Activated T-cell treated with anti-CD3 and anti-CD28 coated beads, Interleukin-2, amount 50 U/mL, for 24 hours (primary cell): ENCODE measurements at regions not wholly inside any gene's neighbourhood (a gene's known extent, or its start where the extent isn't known, plus 50 kb on each side); places are given as distances from the start of the nearest gene placed in this dataset.
"Not testable (repeated sequence)": the region's sequence is repeated elsewhere in the genome, so short reads cannot be mapped to it uniquely, and the experiment has no call there.

ENCODE experiments used
- DNase-seq: peaks from one replicate; pipeline ENCODE4 v3.0.0-alpha.2; 2020
- H3K27ac Mint-ChIP-seq: 2 replicates; pipeline ENCODE4 v1.8.0; 2020; ENCODE audit warnings: mild to moderate bottlenecking, mixed read lengths
- H3K27me3 Mint-ChIP-seq: 2 replicates; pipeline ENCODE4 v1.8.0; 2020; ENCODE audit warnings: mixed read lengths
- H3K36me3 Mint-ChIP-seq: 2 replicates; pipeline ENCODE4 v1.8.0; 2020; ENCODE audit warnings: low read depth, mixed read lengths
- H3K4me1 Mint-ChIP-seq: 2 replicates; pipeline ENCODE4 v1.8.0; 2020; ENCODE audit warnings: low read depth, mixed read lengths
- H3K4me3 Mint-ChIP-seq: 2 replicates; pipeline ENCODE4 v1.8.0; 2020; ENCODE audit warnings: mild to moderate bottlenecking, moderate library complexity, mixed read lengths
- H3K9me3 Mint-ChIP-seq: 2 replicates; pipeline ENCODE4 v1.8.0; 2020; ENCODE audit warnings: mixed read lengths

- H3K27me3 Mint-ChIP-seq: peaks cover 41% of the 10 kb centered on the region
- no peak overlapping the region for H3K27ac Mint-ChIP-seq
- no peaks in the 10 kb centered on the region for H3K9me3 Mint-ChIP-seq
- no peak for DNase-seq
- H3K36me3 Mint-ChIP-seq: no peaks in the 10 kb centered on the region
- H3K4me3 Mint-ChIP-seq: no peak overlapping the region
- no peaks in the 10 kb centered on the region for H3K4me1 Mint-ChIP-seq
These were observed 407.9 kb downstream of the MED13L start for GRCh38 chr12:115869604-115870003.

DNA sequence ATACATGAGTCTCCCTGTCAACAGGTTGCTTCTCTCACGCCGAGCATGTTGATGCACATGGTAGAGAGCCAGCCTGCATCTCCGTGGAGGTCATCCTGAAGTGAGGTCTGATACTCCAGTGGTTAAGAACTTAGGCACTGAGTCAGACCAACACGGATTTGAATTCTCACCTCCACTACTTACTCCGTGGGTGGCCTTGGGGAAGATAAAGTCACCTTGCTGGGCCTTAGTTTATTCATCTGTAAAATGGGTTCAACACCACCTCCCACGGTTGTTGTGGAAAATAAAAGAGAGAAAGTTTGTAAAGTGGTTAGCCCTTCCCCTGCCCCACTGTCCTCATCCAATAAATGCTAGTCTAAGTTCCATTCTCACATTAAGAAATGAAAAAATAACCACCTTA lies 408.9 kb downstream of the MED13L start:
- Mint-ChIP-seq H3K36me3 (no peaks in the 10 kb centered on the region), H3K27ac (no peak overlapping the region), H3K4me3 (no peak overlapping the region), H3K27me3 (peaks cover 39% of the 10 kb centered on the region), H3K9me3 (no peaks in the 10 kb centered on the region), H3K4me1 (no peaks in the 10 kb centered on the region)
- DNase-seq: no peak

DNA sequence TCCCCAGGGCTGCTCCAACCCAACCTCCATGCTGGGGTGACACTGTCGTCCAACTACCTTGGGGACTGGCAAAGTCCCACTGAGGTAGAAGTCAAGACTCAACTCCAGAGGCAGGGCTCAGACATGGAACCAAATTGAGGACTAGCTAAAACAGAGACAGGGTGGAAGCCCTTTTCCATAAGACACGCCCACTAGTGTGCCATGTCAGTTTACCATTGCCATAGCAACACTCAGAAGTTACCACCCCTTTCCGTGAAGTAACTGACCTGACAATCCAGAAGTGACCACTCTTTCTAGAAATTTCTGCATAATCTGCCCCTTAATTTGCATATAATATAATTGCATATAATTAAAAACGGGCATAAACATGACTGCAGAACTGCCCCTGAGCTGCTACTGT lies 409.6 kb downstream of the MED13L start:
- Mint-ChIP-seq H3K4me1 (no peaks in the 10 kb centered on the region), H3K9me3 (no peaks in the 10 kb centered on the region)

GRCh38 chr12:115866909-115867525 lies 410.5 kb downstream of the MED13L start:
- Mint-ChIP-seq H3K4me1 (no peaks in the 10 kb centered on the region), H3K27ac (no peak overlapping the region), H3K9me3 (no peaks in the 10 kb centered on the region), H3K4me3 (no peak overlapping the region), H3K27me3 (peaks cover 28% of the 10 kb centered on the region), H3K36me3 (no peaks in the 10 kb centered on the region)
- DNase-seq: no peak

More for the DNA sequence above, 409.6 kb downstream of the MED13L start:
- Mint-ChIP-seq H3K4me3 (no peak overlapping the region), H3K36me3 (no peaks in the 10 kb centered on the region), H3K27me3 (peaks cover 33% of the 10 kb centered on the region), H3K27ac (no peak overlapping the region)
- no peak for DNase-seq

- H3K27ac Mint-ChIP-seq, H3K36me3 Mint-ChIP-seq, DNase-seq, H3K4me3 Mint-ChIP-seq, H3K9me3 Mint-ChIP-seq, H3K4me1 Mint-ChIP-seq: not testable (repeated sequence)
- peaks cover 26% of the 10 kb centered on the region for H3K27me3 Mint-ChIP-seq
These were observed 411.2 kb downstream of the MED13L start for GRCh38 chr12:115866281-115866680.

DNA sequence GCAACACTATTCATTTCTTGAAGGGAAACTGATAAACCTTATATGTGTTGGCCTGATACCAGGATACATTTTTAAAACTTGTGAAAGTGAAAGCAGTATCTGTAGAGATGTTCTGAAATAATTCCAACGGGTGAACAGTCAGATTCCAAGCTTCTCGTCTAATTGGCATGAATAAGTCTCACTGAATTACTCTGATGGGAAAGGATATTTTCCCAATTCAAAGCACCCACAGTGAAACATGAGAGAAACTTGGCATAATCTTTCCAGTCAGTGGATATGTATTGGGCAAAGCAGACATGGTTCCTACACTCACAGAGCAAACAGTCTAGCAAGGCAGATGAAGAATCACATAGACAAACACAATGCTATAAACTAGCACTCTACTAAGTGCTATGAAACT lies 413.1 kb downstream of the MED13L start:
- no peak for DNase-seq
- no peak overlapping the region for H3K27ac Mint-ChIP-seq
- no peak overlapping the region for H3K4me3 Mint-ChIP-seq
- peaks cover 25% of the 10 kb centered on the region for H3K27me3 Mint-ChIP-seq
- H3K36me3 Mint-ChIP-seq: no peaks in the 10 kb centered on the region
- no peaks in the 10 kb centered on the region for H3K9me3 Mint-ChIP-seq
- H3K4me1 Mint-ChIP-seq: no peaks in the 10 kb centered on the region

DNA sequence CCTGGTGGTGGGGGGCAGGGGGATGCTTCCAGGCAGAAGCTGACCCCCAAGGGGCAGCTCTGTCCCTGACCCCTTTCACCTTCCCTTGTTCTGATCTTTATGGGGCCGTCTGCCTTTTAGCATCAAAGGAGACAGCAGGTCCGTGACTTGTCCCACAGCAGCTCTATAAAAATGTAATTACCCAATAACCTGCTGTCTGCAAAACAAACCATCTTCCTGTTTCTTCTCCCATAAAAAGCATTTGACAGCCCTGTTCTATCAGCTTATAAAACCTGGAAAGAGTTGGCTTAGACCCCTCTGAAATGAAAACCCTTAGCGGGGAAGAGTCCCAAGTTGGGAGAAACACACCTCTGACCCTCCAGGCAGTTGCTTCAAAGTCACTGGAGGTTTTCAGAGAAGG lies 416.9 kb downstream of the MED13L start:
- H3K36me3 Mint-ChIP-seq: no peaks in the 10 kb centered on the region
- H3K27me3 Mint-ChIP-seq: peaks cover 26% of the 10 kb centered on the region
- no peaks in the 10 kb centered on the region for H3K4me1 Mint-ChIP-seq
- no peaks in the 10 kb centered on the region for H3K9me3 Mint-ChIP-seq
- no peak overlapping the region for H3K27ac Mint-ChIP-seq
- H3K4me3 Mint-ChIP-seq: no peak overlapping the region
- no peak for DNase-seq

GRCh38 chr12:115859231-115859630 lies 418.3 kb downstream of the MED13L start:
- H3K4me3 Mint-ChIP-seq: no peak overlapping the region
- no peaks in the 10 kb centered on the region for H3K4me1 Mint-ChIP-seq
- no peaks in the 10 kb centered on the region for H3K36me3 Mint-ChIP-seq
- H3K27ac Mint-ChIP-seq: no peak overlapping the region
- H3K9me3 Mint-ChIP-seq: no peaks in the 10 kb centered on the region
- DNase-seq: no peak
- H3K27me3 Mint-ChIP-seq: peaks cover 26% of the 10 kb centered on the region

- H3K4me3 Mint-ChIP-seq: no peak overlapping the region
- H3K4me1 Mint-ChIP-seq: no peaks in the 10 kb centered on the region
- H3K9me3 Mint-ChIP-seq: no peaks in the 10 kb centered on the region
- peaks cover 26% of the 10 kb centered on the region for H3K27me3 Mint-ChIP-seq
- no peak overlapping the region for H3K27ac Mint-ChIP-seq
- DNase-seq: no peak
- H3K36me3 Mint-ChIP-seq: no peaks in the 10 kb centered on the region
These were observed 419.6 kb downstream of the MED13L start for GRCh38 chr12:115857923-115858322.

DNA sequence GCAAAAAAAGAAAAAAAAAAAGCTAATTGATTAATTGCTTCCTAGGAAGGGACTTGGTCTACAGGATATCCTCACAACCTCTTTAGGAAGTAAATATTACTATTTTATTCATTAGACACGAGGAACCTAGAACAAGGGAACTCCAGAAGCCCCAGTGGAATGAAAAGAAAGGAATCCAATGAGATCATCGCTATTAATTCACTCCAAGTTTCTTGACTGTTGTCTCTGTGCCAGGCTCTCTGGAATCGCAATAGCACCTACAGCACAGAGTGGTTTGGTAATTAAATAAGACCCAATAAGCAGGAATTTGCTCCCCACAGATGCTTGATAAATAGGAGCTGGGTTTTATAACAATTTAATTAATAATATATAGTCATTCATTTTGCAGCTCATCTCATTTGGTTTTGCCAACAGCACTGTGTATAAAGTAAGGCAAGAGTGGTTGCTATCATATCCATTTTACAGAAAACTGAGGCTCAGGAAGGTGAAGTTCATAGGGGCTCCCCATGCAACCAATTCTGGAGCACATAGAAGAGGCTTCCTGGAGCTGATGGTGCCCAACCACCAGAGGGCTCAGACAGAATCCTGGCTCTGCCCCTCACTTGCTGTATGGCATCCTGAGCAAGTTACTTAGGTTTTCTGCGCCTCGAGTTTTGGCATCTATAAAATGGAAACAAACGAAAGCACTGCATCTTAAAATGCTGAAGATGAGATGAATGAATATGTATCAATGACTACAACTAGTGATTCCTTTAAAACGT lies 420.2 kb downstream of the MED13L start:
- H3K4me3 Mint-ChIP-seq: no peak overlapping the region
- no peaks in the 10 kb centered on the region for H3K9me3 Mint-ChIP-seq
- peaks cover 26% of the 10 kb centered on the region for H3K27me3 Mint-ChIP-seq
- no peaks in the 10 kb centered on the region for H3K4me1 Mint-ChIP-seq
- H3K36me3 Mint-ChIP-seq: no peaks in the 10 kb centered on the region
- H3K27ac Mint-ChIP-seq: no peak overlapping the region
- no peak for DNase-seq

DNA sequence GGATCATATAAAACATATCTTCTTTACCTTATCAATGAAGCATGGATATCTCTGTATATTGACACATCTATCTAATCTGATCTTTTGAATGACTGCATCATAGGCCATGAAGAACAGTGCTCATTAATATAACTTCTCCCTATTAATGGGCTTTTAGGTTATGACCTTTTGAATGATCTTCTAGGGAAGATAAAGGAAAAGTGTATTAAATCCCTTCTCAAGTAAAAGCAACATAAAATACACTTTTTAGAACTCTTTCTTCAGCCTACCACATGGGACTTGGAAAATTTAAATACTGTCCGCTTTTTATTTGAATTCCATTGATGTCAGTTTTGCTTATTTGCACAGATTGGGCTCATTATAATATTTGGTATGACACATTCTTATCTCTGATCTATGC lies 425.4 kb downstream of the MED13L start:
- no peaks in the 10 kb centered on the region for H3K9me3 Mint-ChIP-seq
- H3K36me3 Mint-ChIP-seq: no peaks in the 10 kb centered on the region
- no peak overlapping the region for H3K27ac Mint-ChIP-seq
- DNase-seq: no peak
- H3K4me1 Mint-ChIP-seq: no peaks in the 10 kb centered on the region
- no peak overlapping the region for H3K4me3 Mint-ChIP-seq
- H3K27me3 Mint-ChIP-seq: peaks cover 8% of the 10 kb centered on the region

- no peaks in the 10 kb centered on the region for H3K36me3 Mint-ChIP-seq
- no peak overlapping the region for H3K4me3 Mint-ChIP-seq
- no peaks in the 10 kb centered on the region for H3K9me3 Mint-ChIP-seq
- DNase-seq: no peak
- no peak overlapping the region for H3K27ac Mint-ChIP-seq
- no peaks in the 10 kb centered on the region for H3K4me1 Mint-ChIP-seq
- H3K27me3 Mint-ChIP-seq: peaks cover 8% of the 10 kb centered on the region
These were observed 426.5 kb downstream of the MED13L start for GRCh38 chr12:115850957-115851356.

- Mint-ChIP-seq H3K27me3 (peaks cover 8% of the 10 kb centered on the region), H3K4me1 (no peaks in the 10 kb centered on the region), H3K27ac (no peak overlapping the region), H3K36me3 (no peaks in the 10 kb centered on the region), H3K9me3 (peaks cover 2% of the 10 kb centered on the region), H3K4me3 (no peak overlapping the region)
- no peak for DNase-seq
These were observed 428.1 kb downstream of the MED13L start for GRCh38 chr12:115849262-115849943.

- H3K9me3 Mint-ChIP-seq: peaks cover 2% of the 10 kb centered on the region
- no peaks in the 10 kb centered on the region for H3K36me3 Mint-ChIP-seq
- DNase-seq: no peak
- no peak overlapping the region for H3K4me3 Mint-ChIP-seq
- no peaks in the 10 kb centered on the region for H3K4me1 Mint-ChIP-seq
- H3K27ac Mint-ChIP-seq: no peak overlapping the region
- H3K27me3 Mint-ChIP-seq: peaks cover 8% of the 10 kb centered on the region
These were observed 430.1 kb downstream of the MED13L start for GRCh38 chr12:115847398-115847797.

GRCh38 chr12:115846516-115846915 lies 431.0 kb downstream of the MED13L start:
- DNase-seq: no peak
- no peak overlapping the region for H3K4me3 Mint-ChIP-seq
- H3K27ac Mint-ChIP-seq: no peak overlapping the region

More at GRCh38 chr12:115846516-115846915, 431.0 kb downstream of the MED13L start:
- H3K4me1 Mint-ChIP-seq: no peaks in the 10 kb centered on the region
- peaks cover 8% of the 10 kb centered on the region for H3K27me3 Mint-ChIP-seq
- H3K36me3 Mint-ChIP-seq: no peaks in the 10 kb centered on the region
- peaks cover 2% of the 10 kb centered on the region for H3K9me3 Mint-ChIP-seq
